Endothelial cell (in vitro differentiated cells): ENCODE measurements at regions not wholly inside any gene's neighbourhood (a gene's known extent, or its start where the extent isn't known, plus 50 kb on each side); places are given as distances from the start of the nearest gene placed in this dataset.
"Not testable (repeated sequence)": the region's sequence is repeated elsewhere in the genome, so short reads cannot be mapped to it uniquely, and the experiment has no call there.

Experiments
- DNase-seq: peaks from one replicate; pipeline ENCODE4 v3.0.0; 2021; ENCODE audit warnings: low spot score
- H3K27ac Mint-ChIP-seq: one replicate; pipeline ENCODE4 v1.8.0; 2021; ENCODE audit warnings: mixed read lengths, inconsistent platforms; ENCODE audit not compliant: unreplicated experiment
- H3K27me3 Mint-ChIP-seq: one replicate; pipeline ENCODE4 v1.8.0; 2021; ENCODE audit warnings: mild to moderate bottlenecking, moderate library complexity, mixed read lengths, inconsistent platforms; ENCODE audit not compliant: unreplicated experiment
- H3K36me3 Mint-ChIP-seq: one replicate; pipeline ENCODE4 v1.8.0; 2021; ENCODE audit warnings: mild to moderate bottlenecking, low read depth, mixed read lengths, inconsistent platforms; ENCODE audit not compliant: unreplicated experiment
- H3K4me1 Mint-ChIP-seq: one replicate; pipeline ENCODE4 v1.8.0; 2021; ENCODE audit warnings: mild to moderate bottlenecking, mixed read lengths, inconsistent platforms; ENCODE audit not compliant: unreplicated experiment
- H3K4me3 Mint-ChIP-seq: one replicate; pipeline ENCODE4 v1.8.0; 2021; ENCODE audit warnings: mild to moderate bottlenecking, mixed read lengths, inconsistent platforms; ENCODE audit not compliant: unreplicated experiment
- H3K9me3 Mint-ChIP-seq: one replicate; pipeline ENCODE4 v1.8.0; 2021; ENCODE audit warnings: mixed read lengths, inconsistent platforms; ENCODE audit not compliant: unreplicated experiment
- CTCF ChIP-seq: fragments of 200-600 bp; sonication (generic); IDR thresholded peaks from one replicate; pipeline ENCODE4 v1.5.0; 2021; ENCODE audit warnings: antibody characterized with exemption; ENCODE audit not compliant: unreplicated experiment

- TF ChIP-seq CTCF: no peak
- no peaks in the 10 kb centered on the region for H3K36me3 Mint-ChIP-seq
- no peak overlapping the region for H3K4me3 Mint-ChIP-seq
- peaks cover 10% of the 10 kb centered on the region for H3K4me1 Mint-ChIP-seq
- H3K27me3 Mint-ChIP-seq: peaks cover 6% of the 10 kb centered on the region
- no peaks in the 10 kb centered on the region for H3K9me3 Mint-ChIP-seq
- no peak for DNase-seq
- no peak overlapping the region for H3K27ac Mint-ChIP-seq
These were observed 149.0 kb upstream of the CHST15 start for GRCh38 chr10:124242365-124242764.

GRCh38 chr10:124241510-124241909 lies 148.1 kb upstream of the CHST15 start:
- not testable (repeated sequence) for H3K27me3 Mint-ChIP-seq, H3K4me3 Mint-ChIP-seq, DNase-seq, H3K27ac Mint-ChIP-seq, H3K9me3 Mint-ChIP-seq, H3K36me3 Mint-ChIP-seq, H3K4me1 Mint-ChIP-seq

- Mint-ChIP-seq H3K9me3 (no peaks in the 10 kb centered on the region), H3K27me3 (peaks cover 6% of the 10 kb centered on the region), H3K36me3 (no peaks in the 10 kb centered on the region), H3K4me1 (peaks cover 10% of the 10 kb centered on the region), H3K4me3 (no peak overlapping the region), H3K27ac (no peak overlapping the region)
- no peak for TF ChIP-seq CTCF
- DNase-seq: no peak
These were observed 147.5 kb upstream of the CHST15 start for GRCh38 chr10:124240839-124241291.

GRCh38 chr10:124239696-124240095 lies 146.3 kb upstream of the CHST15 start:
- Mint-ChIP-seq H3K36me3 (no peaks in the 10 kb centered on the region), H3K27ac (no peak overlapping the region), H3K4me3 (no peak overlapping the region), H3K4me1 (peaks cover 2% of the 10 kb centered on the region), H3K9me3 (no peaks in the 10 kb centered on the region), H3K27me3 (peaks cover 4% of the 10 kb centered on the region)
- no peak for DNase-seq
- TF ChIP-seq CTCF: no peak

- no peak overlapping the region for H3K4me3 Mint-ChIP-seq
- H3K36me3 Mint-ChIP-seq: no peaks in the 10 kb centered on the region
- no peak for TF ChIP-seq CTCF
- no peak for DNase-seq
- peaks cover 4% of the 10 kb centered on the region for H3K27me3 Mint-ChIP-seq
- H3K4me1 Mint-ChIP-seq: no peaks in the 10 kb centered on the region
- no peaks in the 10 kb centered on the region for H3K9me3 Mint-ChIP-seq
- H3K27ac Mint-ChIP-seq: no peak overlapping the region
These were observed 145.7 kb upstream of the CHST15 start for GRCh38 chr10:124239134-124239533.

- no peak overlapping the region for H3K4me3 Mint-ChIP-seq
- no peak overlapping the region for H3K27ac Mint-ChIP-seq
- no peak for TF ChIP-seq CTCF
- peaks cover 3% of the 10 kb centered on the region for H3K4me1 Mint-ChIP-seq
- H3K9me3 Mint-ChIP-seq: no peaks in the 10 kb centered on the region
- peaks cover 7% of the 10 kb centered on the region for H3K27me3 Mint-ChIP-seq
- DNase-seq: no peak
- no peaks in the 10 kb centered on the region for H3K36me3 Mint-ChIP-seq
These were observed 145.0 kb upstream of the CHST15 start for GRCh38 chr10:124238367-124238766.
